ENCODE measurements at regions not wholly inside any gene's neighbourhood (a gene's known extent, or its start where the extent isn't known, plus 50 kb on each side); places are given as distances from the start of the nearest gene placed in this dataset.

DNA sequence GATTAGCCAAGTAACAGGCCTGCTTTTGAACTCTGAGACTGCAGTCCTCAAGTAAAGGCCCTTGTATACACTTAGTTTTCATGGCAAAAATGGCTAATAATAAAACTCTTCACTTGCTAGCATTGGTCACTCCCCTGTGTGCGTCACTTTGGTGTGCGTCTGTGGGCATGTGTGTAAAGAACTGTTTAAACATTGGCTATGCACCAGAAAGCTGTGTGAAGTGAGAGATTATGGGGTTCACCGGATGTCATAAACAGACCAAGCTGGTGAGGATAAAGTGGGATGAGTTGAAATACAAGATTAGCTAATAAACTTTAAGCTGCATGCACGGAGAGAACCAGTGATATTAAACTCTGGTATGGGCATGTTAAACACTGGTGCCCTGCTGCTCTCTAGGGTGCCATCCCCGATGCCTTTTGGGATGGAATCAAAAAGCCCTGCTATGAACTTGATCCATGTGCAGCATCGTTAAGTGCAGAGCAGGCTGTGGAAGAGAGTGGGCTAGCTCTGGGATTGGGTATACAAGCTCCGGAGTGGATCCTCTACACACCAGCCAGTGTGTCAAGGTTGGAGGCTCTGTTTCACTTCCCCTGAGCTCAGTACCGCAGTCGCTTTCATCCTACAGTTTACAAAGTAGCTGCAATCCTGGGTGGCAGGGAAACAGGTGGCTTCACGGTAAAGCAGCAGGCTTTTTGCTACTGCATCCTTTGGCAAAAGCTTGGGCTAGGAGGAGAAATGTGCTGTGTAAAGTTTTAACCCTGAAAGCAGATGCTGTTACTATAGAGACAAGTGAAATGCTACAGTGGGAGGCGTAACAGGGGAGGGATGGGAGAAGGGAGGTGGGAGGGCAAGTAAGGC lies 108.3 kb upstream of the SLC4A4 start:
- Histone ChIP-seq H3K4me1 (ENCODE audit: insufficient read depth, insufficient read length) (no peaks in the 10 kb centered on the region), H3K9ac (ENCODE audit: insufficient read length, low read depth) (no peak overlapping the region), H3K4me3 (ENCODE audit: insufficient read length, low read depth) (no peak overlapping the region), H3K36me3 (ENCODE audit: insufficient read depth, insufficient read length, low read length) (no peaks in the 10 kb centered on the region), H3K9me3 (ENCODE audit: insufficient read depth, low read length) (no peaks in the 10 kb centered on the region), H3K27me3 (ENCODE audit: insufficient read depth, insufficient read length) (no peaks in the 10 kb centered on the region)
- DNase-seq (ENCODE audit: low read depth, low spot score) = no peak
- TF ChIP-seq YY1 (IDR thresholded peaks at IDR 0.05; ENCODE audit: insufficient read depth, insufficient read length) = no peak
- no peak for TF ChIP-seq SUZ12 (IDR thresholded peaks at IDR 0.05; ENCODE audit: extremely low read depth, insufficient read depth, insufficient read length)
- TF ChIP-seq ZNF274 (IDR thresholded peaks at IDR 0.05; ENCODE audit: low read depth, low read length) = no peak

DNA sequence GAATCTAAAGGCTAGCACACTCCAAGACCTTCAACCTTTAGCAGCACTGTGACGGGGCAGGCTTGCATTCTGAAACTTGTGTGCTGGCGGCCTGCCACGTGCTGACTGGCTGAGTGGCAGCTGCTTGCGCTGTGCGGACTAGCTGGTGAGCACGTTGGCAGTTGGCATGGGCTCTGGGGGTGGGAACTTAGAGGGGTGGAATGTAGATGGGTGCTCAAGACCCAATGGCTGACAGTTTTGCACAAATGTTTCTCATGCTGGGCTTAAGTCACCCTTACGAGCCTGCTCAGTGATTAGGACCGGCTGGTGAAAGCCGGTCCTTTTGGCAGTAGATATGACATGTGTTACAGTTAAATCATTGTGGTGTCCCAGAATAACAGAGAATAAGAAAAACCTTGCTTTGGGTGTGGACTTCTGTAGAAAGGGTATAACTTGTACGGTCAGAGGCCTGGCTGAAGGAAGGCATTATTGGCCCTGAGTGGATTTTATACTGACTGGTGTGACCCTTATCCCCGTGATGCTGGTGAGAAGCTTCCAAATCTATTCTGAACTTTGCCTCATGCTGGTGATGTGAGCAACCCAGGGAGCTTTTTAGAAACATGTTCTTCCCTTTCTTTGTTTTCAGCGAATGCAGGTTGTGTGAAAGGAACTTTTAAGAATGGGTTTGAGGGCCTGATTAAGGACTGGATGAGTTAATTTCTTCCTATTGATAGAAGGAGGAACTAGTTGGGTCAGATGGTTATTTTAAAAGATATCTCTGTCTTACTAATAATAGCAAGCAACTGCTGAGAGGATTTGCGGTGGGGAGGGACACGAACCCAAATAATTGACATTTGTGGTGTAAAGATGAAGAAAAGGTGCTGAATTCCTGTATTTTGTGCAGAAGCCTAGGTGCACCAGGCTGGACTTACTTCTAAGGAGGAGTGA lies 107.4 kb upstream of the SLC4A4 start:
- no peaks in the 10 kb centered on the region for H3K4me1 ChIP-seq (ENCODE audit: insufficient read depth, insufficient read length)
- no peak overlapping the region for H3K4me3 ChIP-seq (ENCODE audit: insufficient read length, low read depth)
- H3K36me3 ChIP-seq (ENCODE audit: insufficient read depth, insufficient read length, low read length) = no peaks in the 10 kb centered on the region
- H3K9me3 ChIP-seq (ENCODE audit: insufficient read depth, low read length) = no peaks in the 10 kb centered on the region
- DNase-seq (ENCODE audit: low read depth, low spot score) = no peak
- H3K27me3 ChIP-seq (ENCODE audit: insufficient read depth, insufficient read length) = no peaks in the 10 kb centered on the region
- TF ChIP-seq ZNF274 (IDR thresholded peaks at IDR 0.05; ENCODE audit: low read depth, low read length) (no peak), YY1 (IDR thresholded peaks at IDR 0.05; ENCODE audit: insufficient read depth, insufficient read length) (no peak), SUZ12 (IDR thresholded peaks at IDR 0.05; ENCODE audit: extremely low read depth, insufficient read depth, insufficient read length) (no peak)
- H3K9ac ChIP-seq (ENCODE audit: insufficient read length, low read depth) = no peak overlapping the region

DNA sequence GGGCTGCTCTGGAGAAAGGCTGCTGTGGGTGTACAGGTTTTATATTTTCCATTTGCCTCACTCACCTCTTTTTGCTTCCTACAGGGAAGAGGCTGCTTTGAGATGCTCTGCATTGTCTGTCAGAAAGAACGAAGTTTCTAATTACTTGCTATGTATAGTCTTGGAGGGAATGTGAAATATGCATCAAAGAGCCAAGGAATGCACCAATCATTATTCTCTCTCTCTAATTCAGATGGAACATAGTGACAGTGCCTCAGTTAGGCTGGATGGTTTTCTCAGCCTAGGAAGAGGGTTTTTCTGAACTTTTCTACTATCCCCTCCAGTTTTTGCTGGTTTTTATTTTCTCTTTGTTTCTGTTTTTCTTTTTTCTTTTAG lies 106.8 kb upstream of the SLC4A4 start:
- no peak for DNase-seq (ENCODE audit: low read depth, low spot score)
- H3K4me1 ChIP-seq (ENCODE audit: insufficient read depth, insufficient read length) = no peaks in the 10 kb centered on the region
- TF ChIP-seq ZNF274 (IDR thresholded peaks at IDR 0.05; ENCODE audit: low read depth, low read length) (no peak), YY1 (IDR thresholded peaks at IDR 0.05; ENCODE audit: insufficient read depth, insufficient read length) (no peak), SUZ12 (IDR thresholded peaks at IDR 0.05; ENCODE audit: extremely low read depth, insufficient read depth, insufficient read length) (no peak)

DNA sequence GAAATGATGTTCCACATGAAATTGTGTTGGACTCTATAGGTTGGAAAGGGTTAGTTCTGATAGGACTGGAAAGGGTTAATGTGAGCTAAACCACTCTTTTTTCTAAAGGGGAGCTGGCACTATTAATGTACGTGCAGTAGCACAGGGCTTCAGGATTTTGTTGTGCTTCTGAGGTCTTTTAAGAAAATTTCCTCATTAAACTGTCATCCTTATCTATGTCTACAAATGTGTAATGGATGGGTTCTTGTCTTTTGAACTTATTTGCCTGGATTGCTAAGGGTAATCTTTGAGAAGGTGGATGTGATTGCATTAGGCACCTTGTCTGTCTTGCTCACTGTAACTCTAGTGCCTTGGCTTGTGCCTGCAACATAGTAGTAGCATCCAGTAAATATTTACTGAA lies 106.0 kb upstream of the SLC4A4 start:
- no peak for DNase-seq (ENCODE audit: low read depth, low spot score)
- TF ChIP-seq SUZ12 (IDR thresholded peaks at IDR 0.05; ENCODE audit: extremely low read depth, insufficient read depth, insufficient read length) (no peak), YY1 (IDR thresholded peaks at IDR 0.05; ENCODE audit: insufficient read depth, insufficient read length) (no peak), ZNF274 (IDR thresholded peaks at IDR 0.05; ENCODE audit: low read depth, low read length) (no peak)
- no peak overlapping the region for H3K9ac ChIP-seq (ENCODE audit: insufficient read length, low read depth)
- H3K36me3 ChIP-seq (ENCODE audit: insufficient read depth, insufficient read length, low read length) = no peaks in the 10 kb centered on the region
- H3K4me1 ChIP-seq (ENCODE audit: insufficient read depth, insufficient read length) = no peaks in the 10 kb centered on the region
- H3K27me3 ChIP-seq (ENCODE audit: insufficient read depth, insufficient read length) = no peaks in the 10 kb centered on the region
- no peaks in the 10 kb centered on the region for H3K9me3 ChIP-seq (ENCODE audit: insufficient read depth, low read length)
- no peak overlapping the region for H3K4me3 ChIP-seq (ENCODE audit: insufficient read length, low read depth)

More for the DNA sequence above, 106.8 kb upstream of the SLC4A4 start:
- no peak overlapping the region for H3K9ac ChIP-seq (ENCODE audit: insufficient read length, low read depth)
- no peak overlapping the region for H3K4me3 ChIP-seq (ENCODE audit: insufficient read length, low read depth)
- H3K36me3 ChIP-seq (ENCODE audit: insufficient read depth, insufficient read length, low read length) = no peaks in the 10 kb centered on the region
- no peaks in the 10 kb centered on the region for H3K27me3 ChIP-seq (ENCODE audit: insufficient read depth, insufficient read length)
- H3K9me3 ChIP-seq (ENCODE audit: insufficient read depth, low read length) = no peaks in the 10 kb centered on the region

DNA sequence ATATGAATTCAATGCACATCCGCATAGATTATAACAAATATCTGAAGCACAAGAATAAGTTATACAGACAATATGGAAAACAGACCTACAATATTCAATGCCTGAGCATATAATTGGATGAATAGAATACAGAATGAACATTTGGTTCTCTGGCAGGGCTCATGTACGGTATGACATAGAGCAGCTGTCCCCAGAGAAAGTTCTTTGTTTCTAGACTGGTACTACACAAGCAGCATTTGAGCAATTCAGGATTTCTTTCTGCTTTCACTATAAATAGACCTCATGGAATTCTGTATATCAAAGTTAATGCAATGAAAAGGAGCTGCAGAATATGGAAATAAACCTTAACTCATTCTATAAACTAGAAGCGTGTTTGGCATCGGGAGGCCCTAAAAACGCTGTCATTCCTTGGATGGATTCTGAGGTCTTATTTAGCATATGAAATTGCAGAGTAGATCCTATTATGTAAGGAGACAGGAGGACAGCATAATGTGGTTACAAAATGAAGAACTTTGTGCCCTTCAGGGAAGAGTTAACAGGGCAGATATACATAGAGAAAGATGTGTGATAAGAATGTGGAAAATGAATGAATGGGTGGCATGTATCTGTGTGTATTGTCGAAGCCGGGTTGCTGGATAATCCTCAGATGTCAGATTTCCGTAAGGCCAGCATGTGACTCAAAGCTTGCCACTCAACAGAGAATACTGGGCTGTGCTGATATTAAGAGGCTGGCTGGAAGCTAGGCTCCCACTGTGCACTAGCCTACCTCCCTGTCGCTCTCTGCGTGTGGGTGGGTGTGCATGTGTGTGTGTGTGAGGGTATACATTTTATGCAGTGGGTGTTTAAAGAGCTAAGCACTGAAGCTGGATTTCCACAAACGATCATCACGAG lies 103.3 kb upstream of the SLC4A4 start:
- H3K4me1 ChIP-seq (ENCODE audit: insufficient read depth, insufficient read length) = no peaks in the 10 kb centered on the region
- no peaks in the 10 kb centered on the region for H3K36me3 ChIP-seq (ENCODE audit: insufficient read depth, insufficient read length, low read length)
- H3K4me3 ChIP-seq (ENCODE audit: insufficient read length, low read depth) = no peak overlapping the region
- no peak overlapping the region for H3K9ac ChIP-seq (ENCODE audit: insufficient read length, low read depth)
- TF ChIP-seq SUZ12 (IDR thresholded peaks at IDR 0.05; ENCODE audit: extremely low read depth, insufficient read depth, insufficient read length) (no peak), ZNF274 (IDR thresholded peaks at IDR 0.05; ENCODE audit: low read depth, low read length) (no peak), YY1 (IDR thresholded peaks at IDR 0.05; ENCODE audit: insufficient read depth, insufficient read length) (no peak)
- DNase-seq (ENCODE audit: low read depth, low spot score) = no peak
- H3K9me3 ChIP-seq (ENCODE audit: insufficient read depth, low read length) = no peaks in the 10 kb centered on the region
- no peaks in the 10 kb centered on the region for H3K27me3 ChIP-seq (ENCODE audit: insufficient read depth, insufficient read length)

DNA sequence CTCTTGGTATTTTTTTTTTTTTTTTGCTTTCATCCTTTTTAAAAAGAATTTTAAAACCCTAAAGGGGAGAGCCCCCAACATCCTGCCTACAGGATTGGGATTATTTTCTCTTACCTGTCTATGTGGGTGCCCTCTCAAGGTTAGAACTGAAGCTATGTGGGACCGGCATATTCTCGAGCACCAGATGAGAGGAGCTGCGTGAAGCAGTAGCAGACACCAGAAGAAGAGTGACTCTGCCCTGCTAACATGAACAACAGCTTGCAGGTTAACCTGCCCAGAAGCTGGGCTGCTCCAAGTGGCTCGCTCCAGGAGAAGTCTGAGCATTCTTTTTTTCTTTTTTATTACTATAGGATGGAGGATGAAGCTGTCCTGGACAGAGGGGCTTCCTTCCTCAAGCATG lies 102.6 kb upstream of the SLC4A4 start:
- H3K36me3 ChIP-seq (ENCODE audit: insufficient read depth, insufficient read length, low read length) = no peaks in the 10 kb centered on the region
- no peak overlapping the region for H3K9ac ChIP-seq (ENCODE audit: insufficient read length, low read depth)
- H3K9me3 ChIP-seq (ENCODE audit: insufficient read depth, low read length) = no peaks in the 10 kb centered on the region
- no peak overlapping the region for H3K4me3 ChIP-seq (ENCODE audit: insufficient read length, low read depth)
- no peak for DNase-seq (ENCODE audit: low read depth, low spot score)
- no peaks in the 10 kb centered on the region for H3K27me3 ChIP-seq (ENCODE audit: insufficient read depth, insufficient read length)
- no peaks in the 10 kb centered on the region for H3K4me1 ChIP-seq (ENCODE audit: insufficient read depth, insufficient read length)
- no peak for TF ChIP-seq ZNF274 (IDR thresholded peaks at IDR 0.05; ENCODE audit: low read depth, low read length)
- TF ChIP-seq YY1 (IDR thresholded peaks at IDR 0.05; ENCODE audit: insufficient read depth, insufficient read length) = no peak
- no peak for TF ChIP-seq SUZ12 (IDR thresholded peaks at IDR 0.05; ENCODE audit: extremely low read depth, insufficient read depth, insufficient read length)

All from NT2/D1 (cell line).